ENCODE measurements at regions not wholly inside any gene's neighbourhood (a gene's known extent, or its start where the extent isn't known, plus 50 kb on each side); places are given as distances from the start of the nearest gene placed in this dataset.

DNA sequence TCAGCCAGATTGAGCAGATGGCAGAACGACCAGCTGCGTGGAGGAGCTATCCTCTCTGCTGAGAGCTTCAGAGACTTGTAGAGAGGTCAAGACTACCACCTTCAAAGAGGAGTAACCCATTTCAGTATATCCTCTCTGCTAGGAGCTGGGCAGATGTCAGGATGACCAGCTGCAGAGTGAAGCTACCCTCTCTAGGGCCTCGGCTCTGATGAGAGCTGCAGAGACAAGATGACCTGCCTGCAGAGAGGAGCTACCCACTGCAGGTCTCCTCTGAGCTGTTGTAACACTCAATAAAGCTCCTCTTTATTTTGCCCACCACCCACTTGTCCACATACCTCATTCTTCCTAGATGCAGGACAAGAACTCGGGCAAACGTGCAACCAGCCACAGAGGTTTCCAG, 1522.7 kb downstream of the OTOL1 start:
- Mint-ChIP-seq H3K4me3 (no peak overlapping the region), H3K9me3 (peaks cover 7% of the 10 kb centered on the region), H3K27ac (no peak overlapping the region), H3K27me3 (ENCODE audit: low read depth) (no peaks in the 10 kb centered on the region), H3K4me1 (no peaks in the 10 kb centered on the region), H3K36me3 (ENCODE audit: low read depth) (no peaks in the 10 kb centered on the region)
- TF ChIP-seq, protein P1, sequence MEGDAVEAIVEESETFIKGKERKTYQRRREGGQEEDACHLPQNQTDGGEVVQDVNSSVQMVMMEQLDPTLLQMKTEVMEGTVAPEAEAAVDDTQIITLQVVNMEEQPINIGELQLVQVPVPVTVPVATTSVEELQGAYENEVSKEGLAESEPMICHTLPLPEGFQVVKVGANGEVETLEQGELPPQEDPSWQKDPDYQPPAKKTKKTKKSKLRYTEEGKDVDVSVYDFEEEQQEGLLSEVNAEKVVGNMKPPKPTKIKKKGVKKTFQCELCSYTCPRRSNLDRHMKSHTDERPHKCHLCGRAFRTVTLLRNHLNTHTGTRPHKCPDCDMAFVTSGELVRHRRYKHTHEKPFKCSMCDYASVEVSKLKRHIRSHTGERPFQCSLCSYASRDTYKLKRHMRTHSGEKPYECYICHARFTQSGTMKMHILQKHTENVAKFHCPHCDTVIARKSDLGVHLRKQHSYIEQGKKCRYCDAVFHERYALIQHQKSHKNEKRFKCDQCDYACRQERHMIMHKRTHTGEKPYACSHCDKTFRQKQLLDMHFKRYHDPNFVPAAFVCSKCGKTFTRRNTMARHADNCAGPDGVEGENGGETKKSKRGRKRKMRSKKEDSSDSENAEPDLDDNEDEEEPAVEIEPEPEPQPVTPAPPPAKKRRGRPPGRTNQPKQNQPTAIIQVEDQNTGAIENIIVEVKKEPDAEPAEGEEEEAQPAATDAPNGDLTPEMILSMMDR (IDR thresholded peaks at IDR 0.05; ENCODE audit: unreplicated experiment in 3 of 3): no peak

DNA sequence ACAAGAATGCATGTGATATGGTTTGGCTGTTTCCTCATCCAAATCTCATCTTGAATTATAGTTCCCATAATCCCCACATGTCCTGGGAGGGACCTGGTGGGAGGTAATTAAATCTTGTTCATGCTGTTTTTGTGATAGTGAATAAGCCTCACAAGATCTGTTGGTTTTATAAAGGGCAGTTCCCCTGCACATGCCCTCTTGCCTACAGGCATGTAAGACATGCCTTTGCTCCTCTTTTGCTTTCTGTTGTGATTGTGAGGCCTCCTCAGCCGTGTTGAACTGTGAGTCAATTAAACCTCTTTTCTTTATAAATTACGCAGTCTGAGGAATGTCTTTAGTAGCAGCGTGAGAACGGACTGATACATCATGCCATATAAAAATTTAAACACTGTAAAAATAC, 1537.0 kb downstream of the OTOL1 start:
- H3K4me3 Mint-ChIP-seq: no peak overlapping the region

DNA sequence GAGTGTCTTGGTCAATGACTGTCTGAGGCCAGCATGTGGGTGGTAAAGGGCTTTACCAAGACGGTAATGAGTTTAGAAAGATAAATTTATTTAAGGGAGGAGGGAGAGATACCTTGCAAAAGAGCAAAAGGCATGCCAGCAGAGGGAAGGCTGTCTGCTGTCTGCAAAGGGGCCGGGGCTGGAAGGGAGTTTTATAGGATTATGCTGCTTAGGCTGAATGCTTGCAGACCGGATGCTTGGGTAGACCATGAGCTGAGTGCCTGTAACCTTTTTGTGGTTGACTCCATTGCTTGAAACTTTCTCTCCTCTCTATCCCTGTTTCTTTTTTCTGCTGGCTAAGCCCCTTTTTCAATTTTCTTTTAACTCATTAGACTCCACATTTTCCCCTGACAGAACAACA, 1543.0 kb downstream of the OTOL1 start:
- Mint-ChIP-seq H3K36me3 (ENCODE audit: low read depth) (no peaks in the 10 kb centered on the region), H3K4me1 (peaks cover 6% of the 10 kb centered on the region), H3K27ac (no peak overlapping the region), H3K4me3 (no peak overlapping the region), H3K9me3 (peaks cover under 1% of the 10 kb centered on the region), H3K27me3 (ENCODE audit: low read depth) (peaks cover under 1% of the 10 kb centered on the region)
- TF ChIP-seq, protein P1 (IDR thresholded peaks at IDR 0.05; ENCODE audit: unreplicated experiment in 3 of 3): no peak

More for the DNA sequence above, 1537.0 kb downstream of the OTOL1 start:
- no peaks in the 10 kb centered on the region for H3K27me3 Mint-ChIP-seq (ENCODE audit: low read depth)
- H3K9me3 Mint-ChIP-seq: no peaks in the 10 kb centered on the region
- TF ChIP-seq, protein P1 (IDR thresholded peaks at IDR 0.05; ENCODE audit: unreplicated experiment in 3 of 3): no peak
- H3K27ac Mint-ChIP-seq: no peak overlapping the region
- no peaks in the 10 kb centered on the region for H3K36me3 Mint-ChIP-seq (ENCODE audit: low read depth)
- H3K4me1 Mint-ChIP-seq: peaks cover 6% of the 10 kb centered on the region

DNA sequence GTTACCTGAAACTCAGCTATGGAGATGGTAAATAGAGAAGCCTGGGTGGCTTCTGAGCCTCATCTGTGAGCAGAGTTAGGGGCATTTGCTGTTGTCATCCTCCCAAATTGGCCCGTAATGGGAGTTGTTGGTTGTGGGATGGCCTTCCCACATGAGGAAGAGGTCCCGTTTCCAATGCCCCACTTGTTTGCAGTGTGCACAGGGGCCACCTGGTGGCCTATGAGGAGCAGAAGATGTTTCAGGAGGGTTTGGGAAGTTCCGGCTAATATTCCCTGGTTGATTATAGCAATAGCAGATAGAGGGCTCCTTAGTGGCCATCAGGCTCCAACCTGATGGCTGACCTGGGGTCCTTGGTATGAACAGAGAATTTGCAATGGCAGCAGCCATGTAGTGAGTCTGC, 1546.5 kb downstream of the OTOL1 start:
- Mint-ChIP-seq H3K27me3 (ENCODE audit: low read depth) (peaks cover 3% of the 10 kb centered on the region), H3K4me3 (no peak overlapping the region), H3K27ac (no peak overlapping the region)

DNA sequence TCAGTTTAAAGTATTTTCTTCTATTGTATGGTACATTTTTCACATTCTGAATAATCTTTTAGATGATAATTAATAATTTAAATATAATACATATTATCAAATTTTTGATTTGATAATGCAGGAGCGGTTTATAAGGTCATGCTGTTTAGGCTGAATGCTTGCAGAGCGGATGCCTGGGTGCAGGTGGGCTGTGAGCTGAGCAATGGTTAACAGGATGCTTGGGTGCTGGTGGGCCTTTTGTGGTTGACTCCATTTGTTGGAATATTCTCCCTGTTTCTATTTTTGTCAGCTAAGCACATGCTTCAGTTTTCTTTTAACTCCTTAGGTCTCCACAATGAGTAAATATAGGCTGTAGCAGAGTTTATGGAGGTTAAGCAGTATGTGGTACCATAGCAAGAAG, 1549.3 kb downstream of the OTOL1 start:
- Mint-ChIP-seq H3K9me3 (peaks cover 2% of the 10 kb centered on the region), H3K27me3 (ENCODE audit: low read depth) (peaks cover 3% of the 10 kb centered on the region), H3K4me3 (no peak overlapping the region), H3K36me3 (ENCODE audit: low read depth) (no peaks in the 10 kb centered on the region), H3K4me1 (no peaks in the 10 kb centered on the region), H3K27ac (no peak overlapping the region)
- TF ChIP-seq, protein P1 (IDR thresholded peaks at IDR 0.05; ENCODE audit: unreplicated experiment in 3 of 3): no peak

More for the DNA sequence above, 1546.5 kb downstream of the OTOL1 start:
- Mint-ChIP-seq H3K4me1 (no peaks in the 10 kb centered on the region), H3K36me3 (ENCODE audit: low read depth) (no peaks in the 10 kb centered on the region), H3K9me3 (peaks cover 2% of the 10 kb centered on the region)
- TF ChIP-seq, protein P1 (IDR thresholded peaks at IDR 0.05; ENCODE audit: unreplicated experiment in 3 of 3): no peak

DNA sequence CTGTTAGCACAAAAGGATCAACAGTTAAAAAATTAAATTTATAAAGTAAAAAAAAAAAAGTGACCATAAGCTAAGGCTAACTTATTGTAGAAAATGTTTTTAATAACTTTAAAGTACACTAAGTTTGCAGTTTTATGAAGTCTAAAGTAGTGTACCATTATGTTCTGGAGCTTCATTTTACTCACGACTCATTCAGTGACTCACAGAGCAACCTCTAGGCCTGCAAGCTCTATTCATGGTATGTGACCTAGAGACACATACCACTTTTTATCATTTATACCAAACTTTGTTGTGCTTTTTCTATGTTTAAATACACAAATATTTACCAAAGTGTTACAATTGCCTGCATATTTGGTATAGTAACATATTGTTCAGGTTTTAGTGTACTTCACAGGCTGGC, 1552.3 kb downstream of the OTOL1 start:
- Mint-ChIP-seq H3K4me3 (no peak overlapping the region), H3K4me1 (no peaks in the 10 kb centered on the region), H3K9me3 (peaks cover 2% of the 10 kb centered on the region), H3K27me3 (ENCODE audit: low read depth) (peaks cover 3% of the 10 kb centered on the region), H3K27ac (no peak overlapping the region), H3K36me3 (ENCODE audit: low read depth) (no peaks in the 10 kb centered on the region)
- TF ChIP-seq, protein P1 (IDR thresholded peaks at IDR 0.05; ENCODE audit: unreplicated experiment in 3 of 3): no peak

All from nephron (organoid).